ENCODE measurements at regions not wholly inside any gene's neighbourhood (a gene's known extent, or its start where the extent isn't known, plus 50 kb on each side); places are given as distances from the start of the nearest gene placed in this dataset.

DNA sequence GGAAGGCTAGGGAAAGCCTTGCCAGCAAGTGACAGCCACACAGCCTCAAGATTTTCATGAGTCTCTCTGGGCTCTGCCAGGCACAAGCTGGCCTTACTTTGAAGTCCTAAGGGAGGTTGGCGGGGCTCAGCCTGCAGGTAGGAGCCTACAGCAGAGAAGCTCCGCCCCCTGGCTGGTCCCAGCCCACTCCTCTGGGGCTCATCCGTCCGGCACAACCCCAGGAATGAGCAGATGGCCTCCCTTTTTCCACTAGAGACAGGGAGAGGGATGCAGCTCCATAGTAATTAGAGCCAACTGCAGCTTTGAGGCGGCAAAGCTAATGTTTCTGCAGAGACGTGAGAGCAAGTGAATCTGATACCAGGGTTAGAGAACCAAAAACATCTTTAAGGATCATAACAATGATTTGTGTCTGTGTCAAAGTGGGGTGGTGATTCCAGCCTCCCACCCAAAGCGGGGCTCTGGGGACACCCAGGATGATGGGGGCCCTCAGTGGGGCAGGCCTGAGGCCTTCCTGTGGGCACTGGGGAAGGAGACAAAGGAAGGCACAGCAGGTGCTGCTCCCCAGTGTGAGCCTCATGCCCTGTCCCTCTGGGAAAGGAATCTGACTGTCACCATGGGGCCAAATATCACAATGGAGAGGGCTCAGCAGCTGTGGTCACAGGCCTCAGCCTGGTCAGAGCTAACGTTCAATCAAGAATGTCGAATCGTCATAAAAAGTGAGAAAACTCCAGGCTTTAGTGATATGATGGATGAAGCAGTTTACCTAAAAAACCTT lies 61.5 kb downstream of the RBFOX3 start:
- TF ChIP-seq CTCF (IDR thresholded peaks at IDR 0.05 in 8 of 11, conservative IDR thresholded peaks at IDR 0.05 in 3 of 11): no peak
- no peak for TF ChIP-seq POLR2A (IDR thresholded peaks at IDR 0.05)
- TF ChIP-seq POLR2AphosphoS5 (IDR thresholded peaks at IDR 0.05): no peak
